Activated CD4-positive, CD25-positive, alpha-beta regulatory T cell treated with anti-CD3 and anti-CD28 coated beads, Interleukin-2, amount 50 U/mL, for 16 hours (primary cell): ENCODE measurements at regions not wholly inside any gene's neighbourhood (a gene's known extent, or its start where the extent isn't known, plus 50 kb on each side); places are given as distances from the start of the nearest gene placed in this dataset.

ENCODE experiments used
- DNase-seq: peaks from one replicate; pipeline ENCODE4 v3.0.0-alpha.2; 2020; ENCODE audit warnings: low read depth, low spot score

DNA sequence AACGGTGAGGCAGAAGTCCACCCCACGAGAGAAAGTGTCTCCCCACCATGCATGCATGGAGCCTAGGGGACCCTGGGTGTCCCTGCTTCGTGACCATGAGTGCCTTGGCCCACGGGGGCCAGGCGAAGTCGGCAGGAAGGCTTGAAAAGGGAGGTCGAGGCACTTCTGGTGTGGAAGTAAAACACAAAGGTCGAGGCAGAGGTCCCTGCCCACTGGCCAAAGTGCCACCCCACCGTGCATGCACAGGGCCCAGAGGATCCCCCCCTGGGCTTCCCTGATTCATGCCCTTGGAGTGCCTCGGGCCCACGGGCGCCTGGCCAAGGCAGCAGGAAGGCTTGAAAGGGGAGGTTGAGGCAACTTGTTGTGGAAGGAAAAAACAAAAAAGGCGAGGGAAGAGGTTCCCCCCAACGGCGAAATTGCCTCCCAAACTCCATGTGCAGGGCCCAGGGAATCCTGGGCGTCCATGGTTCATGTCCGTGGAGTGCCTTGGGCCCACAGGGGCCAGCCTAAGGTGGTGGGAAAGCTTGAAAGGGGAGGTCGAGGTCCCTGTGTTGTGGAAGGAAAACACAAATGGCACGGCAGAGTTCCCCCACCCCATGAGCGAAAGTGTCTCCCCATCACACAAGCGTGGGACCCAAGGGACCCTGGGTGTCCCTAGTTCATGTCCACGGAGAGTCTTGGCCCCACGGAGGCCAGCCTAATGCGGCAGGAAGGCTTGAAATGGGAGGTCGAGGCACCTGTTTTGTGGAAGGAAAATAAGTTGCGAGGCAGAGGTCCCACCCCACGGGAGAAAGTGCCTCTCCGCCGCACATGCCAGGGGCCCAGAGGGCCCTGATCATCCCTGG lies 372.1 kb downstream of the ALG10 start:
- no peak for DNase-seq

DNA sequence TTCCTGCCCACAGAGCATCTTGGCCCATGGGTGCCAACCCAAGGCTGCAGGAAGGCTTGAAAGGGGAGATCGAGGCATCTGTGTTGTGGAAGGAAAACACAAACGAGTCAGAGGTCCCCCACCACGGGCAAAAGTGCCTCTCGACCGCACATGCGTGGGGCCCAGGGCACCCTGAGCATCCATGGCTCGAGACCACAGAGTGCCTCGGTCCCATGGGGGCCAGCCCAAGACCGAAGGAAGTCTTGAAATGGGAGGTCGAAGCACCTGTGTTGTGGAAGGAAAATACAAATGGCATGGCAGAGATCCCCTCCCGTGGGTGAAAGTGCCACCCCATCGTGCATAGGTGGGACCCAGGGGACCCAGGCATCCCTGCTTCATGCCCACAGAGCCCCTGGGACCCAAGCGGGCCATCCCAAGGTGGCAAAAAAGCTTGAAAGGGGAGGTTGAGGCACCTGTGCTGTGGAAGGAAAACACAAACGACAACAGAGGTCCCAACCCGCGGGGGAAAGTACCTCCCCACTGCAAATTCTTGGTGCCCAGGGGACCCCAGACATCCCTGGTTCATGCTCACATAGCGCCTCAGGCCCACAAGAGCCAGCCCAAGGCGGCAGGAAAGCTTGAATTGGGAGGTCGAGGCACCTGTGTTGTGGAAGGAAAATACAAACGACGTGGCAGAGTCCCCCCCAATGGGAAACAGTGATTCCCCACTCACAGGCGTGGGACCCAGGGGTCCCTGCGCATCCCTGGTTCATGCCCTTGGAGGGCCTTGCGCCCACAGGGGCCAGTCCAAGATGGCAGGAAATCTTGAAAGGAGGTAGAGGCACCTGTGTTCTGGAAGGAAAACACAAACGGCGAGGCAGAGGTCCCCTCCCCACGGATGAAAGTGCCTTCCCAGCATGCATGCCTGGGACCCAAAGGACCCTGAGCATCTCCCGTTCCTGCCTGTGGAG lies 373.0 kb downstream of the ALG10 start:
- no peak for DNase-seq

DNA sequence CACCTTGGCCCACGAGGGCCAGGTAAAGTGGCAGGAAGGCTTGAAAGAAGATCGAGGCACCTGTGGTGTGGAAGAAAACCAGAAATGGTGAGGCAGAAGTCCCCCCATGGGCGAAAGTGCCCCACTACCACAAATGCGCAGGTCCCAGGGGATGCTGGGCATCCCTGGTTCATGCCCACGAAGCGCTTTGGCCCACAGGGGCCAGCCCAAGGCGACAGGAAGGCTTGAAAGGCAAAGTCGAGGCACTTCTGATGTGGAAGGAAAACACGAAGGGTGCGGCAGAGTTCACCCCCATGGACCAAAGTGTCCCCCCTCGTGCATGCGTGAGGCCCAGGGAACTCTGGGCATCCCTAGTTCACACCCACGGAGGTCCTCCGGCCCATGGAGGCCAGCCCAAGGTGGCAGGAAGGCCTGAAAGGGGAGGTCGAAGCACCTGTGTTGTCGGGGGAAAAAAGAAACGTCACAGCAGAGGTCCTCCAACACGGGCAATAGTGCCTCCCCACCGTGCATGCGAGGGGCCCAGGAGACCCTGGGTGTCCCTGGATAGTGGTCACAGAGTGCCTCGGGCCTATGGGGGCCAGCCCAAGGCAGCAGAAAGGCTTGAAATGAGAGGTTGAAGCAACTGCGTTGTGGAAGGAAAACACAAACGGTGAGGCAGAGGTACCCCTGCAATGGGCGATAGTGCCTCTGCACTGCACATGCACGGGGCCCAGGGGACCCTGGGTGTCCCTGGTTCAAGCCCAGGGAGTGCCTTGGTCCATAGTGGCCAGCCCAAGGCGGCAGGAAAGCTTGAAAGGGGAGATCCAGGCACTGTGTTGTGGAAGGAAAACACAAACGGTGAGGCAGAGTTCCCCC lies 373.9 kb downstream of the ALG10 start:
- no peak for DNase-seq

DNA sequence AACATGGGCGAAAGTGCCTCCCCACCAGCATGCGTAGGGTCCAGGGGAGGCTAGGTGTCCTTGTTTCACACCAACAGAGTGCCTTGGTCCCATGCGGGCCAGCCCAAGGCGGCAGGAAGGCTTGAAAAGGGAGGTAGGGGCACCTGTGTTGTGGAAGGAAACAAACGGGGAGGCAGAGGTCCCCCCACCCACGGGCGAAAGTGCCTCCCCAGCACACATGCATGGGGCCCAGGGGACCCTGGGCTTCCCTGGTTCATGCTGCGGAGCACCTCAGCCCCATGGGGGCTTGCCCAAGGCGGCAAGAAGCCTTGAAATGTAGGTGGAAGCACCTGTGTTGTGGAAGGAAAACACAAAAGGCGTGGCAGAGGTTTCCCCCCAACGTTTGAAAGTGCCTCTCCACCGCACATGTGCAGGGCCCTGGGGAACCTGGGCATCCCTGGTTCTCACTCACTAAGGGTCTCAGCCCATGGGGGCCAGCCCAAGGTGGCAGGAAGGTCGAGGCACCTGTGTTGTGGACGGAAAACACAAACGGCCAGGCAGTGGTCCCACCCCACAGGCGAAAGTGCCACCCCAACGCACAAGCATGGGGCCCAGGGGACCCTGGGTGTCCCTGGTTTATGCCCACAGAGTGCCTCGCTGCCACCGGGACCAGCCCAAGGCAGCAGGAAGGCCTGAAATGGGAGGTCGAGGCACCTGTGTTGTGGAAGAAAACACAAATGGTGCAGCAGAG lies 374.7 kb downstream of the ALG10 start:
- DNase-seq, result no peak

DNA sequence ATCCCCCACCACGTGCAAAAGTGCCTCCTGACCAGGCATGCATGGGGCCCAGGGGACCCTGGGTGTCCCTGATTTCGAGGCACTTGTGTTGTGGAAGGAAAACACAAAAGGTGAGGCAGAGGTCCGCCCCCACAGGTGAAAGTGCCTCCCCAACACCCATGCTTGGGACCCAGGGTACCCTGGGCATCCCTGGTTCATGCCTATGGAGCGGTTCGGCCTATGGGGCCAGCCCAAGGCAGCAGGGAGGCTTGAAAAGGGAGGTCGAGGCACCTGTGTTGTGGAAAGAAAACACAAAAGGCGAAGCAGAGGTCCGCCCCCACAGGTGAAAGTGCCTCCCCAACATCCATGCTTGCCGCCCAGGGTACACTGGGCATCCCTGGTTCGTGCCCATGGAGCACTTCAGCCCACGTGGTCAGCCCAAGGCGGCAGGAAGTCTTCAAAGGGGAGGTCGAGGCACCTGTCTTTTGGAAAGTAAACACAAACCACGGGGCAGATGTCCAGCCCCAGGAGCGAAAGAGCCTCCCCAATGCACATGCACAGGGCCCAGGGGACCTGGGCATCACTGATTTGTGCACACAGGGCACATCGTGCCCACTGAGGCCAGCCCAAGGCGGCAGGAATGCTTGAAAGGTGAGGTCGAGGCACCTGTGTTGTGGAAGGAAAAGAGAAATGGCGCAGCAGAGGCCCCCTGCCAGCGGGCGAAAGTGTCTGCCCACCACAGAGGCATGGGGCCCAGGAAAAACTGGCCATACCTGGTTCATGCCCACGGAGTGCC lies 375.5 kb downstream of the ALG10 start:
- no peak for DNase-seq

DNA sequence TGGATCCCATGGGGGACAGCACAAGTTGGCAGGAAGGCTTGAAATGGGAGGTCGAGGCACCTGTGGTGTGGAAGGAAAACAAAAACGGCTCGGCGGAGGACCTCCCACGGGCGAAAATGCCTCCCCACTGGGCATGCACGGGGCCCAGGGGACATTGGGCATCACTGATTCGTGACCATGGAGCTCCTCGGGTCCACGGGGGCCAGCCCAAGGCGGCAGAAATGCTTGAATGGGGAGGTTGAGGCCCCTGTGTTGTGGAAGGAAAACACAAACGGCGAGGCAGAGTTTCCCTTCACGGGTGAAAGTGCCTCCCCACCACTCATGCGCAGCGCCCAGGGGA lies 376.0 kb downstream of the ALG10 start:
- no peak for DNase-seq

DNA sequence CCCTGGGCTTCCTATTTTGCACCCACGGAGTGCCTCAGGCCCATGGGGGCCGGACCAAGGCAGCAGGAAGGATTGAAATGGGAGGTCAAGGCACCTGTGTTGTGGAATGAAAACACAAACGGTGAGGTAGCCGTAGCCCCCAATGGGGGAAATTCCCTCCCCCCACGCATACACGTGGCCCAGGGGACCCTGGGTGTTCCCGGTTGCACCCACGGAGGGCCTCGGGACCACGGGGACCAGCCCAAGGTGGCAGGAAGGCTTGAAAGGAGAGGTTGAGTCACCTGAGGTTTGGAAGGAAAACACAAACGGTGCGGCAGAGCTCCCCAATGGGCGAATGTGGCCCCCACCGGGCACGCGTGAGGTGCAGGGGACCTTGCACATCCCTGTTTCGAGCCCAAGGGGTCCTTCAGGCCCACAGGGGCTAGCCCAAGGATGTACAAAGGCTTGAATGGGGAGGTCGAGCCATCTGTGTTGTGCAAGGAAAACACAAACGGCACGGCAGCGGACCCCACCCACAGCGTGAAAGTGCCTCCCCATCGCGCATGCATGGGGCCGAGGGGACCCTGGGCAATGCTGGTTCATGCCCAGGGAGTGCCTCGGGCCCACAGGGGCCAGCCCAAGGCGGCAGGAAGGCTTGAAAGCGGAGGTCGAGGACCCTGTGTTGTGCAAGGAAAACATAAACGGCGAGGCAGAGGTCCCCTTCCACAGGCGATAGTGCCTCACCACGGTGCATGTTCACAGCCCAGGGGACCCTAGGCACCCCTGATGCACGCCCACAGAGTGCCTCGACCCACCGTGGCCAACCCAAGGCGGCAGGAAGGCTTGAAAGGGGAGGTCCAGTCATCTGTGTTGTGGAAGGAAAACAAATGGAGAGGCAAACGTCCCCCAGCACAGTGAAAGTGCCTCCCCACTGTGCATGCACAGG lies 376.7 kb downstream of the ALG10 start:
- DNase-seq, result no peak

DNA sequence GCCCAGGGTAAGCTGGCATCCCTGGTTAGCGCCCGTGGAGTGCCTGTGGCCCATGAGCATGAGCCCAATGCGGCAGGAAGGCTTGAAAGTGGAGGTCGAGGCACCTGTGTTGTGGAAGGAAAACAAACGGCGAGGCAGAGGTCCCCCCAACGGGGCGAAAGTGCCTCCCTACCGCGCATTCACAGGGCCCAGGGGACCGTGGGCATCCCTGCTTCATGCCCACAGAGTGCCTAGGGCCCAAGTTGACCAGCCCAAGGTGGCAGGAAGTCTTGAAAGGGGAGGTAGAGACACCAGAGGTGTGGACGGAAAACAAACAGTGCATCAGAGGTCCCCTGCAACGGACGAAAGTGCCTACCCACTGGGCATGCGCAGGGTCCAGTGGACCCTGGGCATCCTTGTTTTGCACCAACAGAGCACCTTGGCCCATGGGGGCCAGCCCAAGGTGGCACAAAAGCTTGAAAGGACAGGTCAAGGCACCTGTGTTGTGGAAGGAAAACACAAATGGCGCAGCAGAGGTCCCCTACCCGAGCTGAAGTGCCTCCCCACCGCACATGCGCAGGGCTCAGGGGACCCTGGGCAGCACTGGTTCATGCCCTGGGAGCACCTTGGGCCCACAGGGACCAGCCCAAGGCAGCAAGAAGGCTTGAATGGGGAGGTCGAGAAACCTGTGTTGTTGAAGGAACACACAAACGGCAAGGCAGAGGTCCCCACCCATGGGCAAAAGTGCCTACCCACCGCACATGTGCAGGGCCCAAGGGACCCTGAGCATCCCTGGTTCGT lies 377.5 kb downstream of the ALG10 start:
- DNase-seq, result no peak

DNA sequence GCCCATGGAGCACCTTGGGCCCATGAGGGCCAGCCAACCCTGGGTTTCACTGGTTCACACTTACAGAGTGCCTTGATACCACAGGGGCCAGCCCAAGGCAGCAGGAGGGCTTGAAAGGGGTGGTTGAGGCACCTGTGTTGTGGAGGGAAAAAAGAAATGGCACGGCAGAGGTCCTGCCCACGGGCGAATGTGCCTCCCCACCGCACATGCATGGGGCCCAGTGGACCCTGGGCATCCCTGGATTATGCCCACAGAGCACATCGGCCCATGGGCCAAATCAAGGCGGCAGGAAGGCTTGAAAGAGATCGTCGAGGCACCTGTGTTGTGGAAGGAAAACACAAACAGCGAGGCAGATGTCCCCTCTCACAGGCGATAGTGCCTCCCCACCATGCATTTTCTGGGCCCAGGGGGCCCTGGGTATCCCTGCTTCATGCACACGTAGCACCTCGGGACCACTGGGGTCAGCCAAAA lies 378.1 kb downstream of the ALG10 start:
- no peak for DNase-seq

DNA sequence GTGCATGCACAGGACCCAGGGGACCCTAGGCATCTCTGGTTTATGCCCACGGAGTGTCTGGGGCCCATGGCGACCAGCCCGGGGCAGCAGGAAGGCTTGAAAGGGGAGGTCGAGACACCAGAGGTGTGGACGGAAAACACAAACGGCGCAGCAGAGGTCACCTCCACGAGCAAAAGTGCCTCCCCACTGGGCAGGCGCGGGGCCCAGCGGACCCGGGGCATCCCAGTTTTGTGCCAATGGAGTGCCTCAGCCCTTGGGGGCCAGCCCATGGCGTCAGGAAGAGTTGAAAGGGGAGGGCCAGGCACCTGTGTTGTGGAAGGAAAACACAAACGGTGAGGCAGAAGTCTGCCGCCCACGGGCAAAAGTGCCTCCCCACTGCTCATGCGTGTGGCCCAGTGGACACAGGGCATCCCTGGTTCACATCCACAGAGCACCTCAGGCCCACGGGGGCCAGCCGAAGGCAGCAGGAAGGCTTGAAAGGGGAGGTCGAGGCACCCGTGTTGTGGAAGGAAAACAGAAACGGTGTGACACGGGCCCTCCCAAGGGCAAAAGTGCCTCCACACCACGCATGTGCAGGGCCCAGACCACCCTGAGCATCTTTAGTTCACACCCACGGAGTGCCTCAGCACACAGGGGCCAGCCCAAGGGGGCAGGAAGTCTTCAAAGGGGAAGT lies 378.8 kb downstream of the ALG10 start:
- DNase-seq, result no peak

DNA sequence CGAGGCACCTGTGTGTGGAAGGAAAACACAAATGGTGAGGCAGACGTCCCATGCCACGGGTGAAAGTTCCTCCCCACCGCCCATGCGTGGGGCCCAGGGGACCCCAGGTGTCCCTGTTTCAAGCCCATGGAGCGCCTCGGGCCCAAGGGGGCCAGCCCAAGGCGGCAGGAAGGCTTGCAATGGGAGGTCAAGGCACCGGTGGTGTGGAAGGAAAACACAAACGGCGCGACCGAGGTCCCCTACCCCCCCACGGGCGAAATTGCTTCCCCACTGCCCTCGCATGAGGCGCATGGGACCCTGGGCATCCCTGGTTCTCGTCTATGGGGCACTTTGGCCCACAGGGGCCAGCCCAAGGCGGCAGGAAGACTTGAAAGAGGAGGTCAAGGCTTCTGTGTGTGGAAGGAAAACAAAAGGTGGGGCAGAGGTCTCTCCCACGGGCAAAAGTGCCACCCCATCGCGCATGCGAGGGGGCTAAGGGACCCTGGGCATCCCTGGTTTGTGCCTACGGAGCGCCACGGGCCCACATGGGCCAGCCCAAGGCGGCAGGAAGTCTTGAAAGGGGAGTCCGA lies 379.4 kb downstream of the ALG10 start:
- no peak for DNase-seq

DNA sequence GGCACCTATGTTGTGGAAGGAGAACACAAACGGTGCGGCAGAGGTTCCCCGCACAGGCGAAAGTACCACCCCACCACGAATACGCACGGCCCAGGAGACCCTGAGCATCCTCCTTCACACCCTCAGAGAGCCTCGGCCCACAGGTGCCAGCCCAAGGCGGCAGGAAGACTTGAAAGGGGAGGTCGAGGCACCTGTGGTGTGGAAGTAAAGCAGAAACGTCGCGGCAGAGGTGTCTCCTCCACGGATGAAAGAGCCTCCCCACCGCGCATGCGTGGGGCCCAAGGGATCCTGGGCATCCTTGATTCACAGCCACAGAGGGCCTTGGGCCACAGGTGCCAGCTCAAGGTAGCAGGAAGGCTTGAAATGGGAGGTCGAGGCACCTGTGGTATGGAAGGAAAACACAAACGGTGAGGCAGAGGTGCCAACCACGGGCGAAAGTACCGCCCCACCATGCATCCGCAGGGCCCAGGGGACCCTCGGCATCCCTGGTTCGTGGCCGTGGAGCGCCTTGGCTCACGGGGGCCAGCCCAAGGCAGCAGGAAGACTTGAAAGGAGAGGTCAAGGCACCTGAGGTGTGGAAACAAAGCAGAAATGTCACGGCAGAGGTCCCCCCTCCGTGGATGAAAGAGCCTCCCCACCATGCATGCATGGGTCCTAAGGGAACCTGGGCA lies 380.1 kb downstream of the ALG10 start:
- no peak for DNase-seq

DNA sequence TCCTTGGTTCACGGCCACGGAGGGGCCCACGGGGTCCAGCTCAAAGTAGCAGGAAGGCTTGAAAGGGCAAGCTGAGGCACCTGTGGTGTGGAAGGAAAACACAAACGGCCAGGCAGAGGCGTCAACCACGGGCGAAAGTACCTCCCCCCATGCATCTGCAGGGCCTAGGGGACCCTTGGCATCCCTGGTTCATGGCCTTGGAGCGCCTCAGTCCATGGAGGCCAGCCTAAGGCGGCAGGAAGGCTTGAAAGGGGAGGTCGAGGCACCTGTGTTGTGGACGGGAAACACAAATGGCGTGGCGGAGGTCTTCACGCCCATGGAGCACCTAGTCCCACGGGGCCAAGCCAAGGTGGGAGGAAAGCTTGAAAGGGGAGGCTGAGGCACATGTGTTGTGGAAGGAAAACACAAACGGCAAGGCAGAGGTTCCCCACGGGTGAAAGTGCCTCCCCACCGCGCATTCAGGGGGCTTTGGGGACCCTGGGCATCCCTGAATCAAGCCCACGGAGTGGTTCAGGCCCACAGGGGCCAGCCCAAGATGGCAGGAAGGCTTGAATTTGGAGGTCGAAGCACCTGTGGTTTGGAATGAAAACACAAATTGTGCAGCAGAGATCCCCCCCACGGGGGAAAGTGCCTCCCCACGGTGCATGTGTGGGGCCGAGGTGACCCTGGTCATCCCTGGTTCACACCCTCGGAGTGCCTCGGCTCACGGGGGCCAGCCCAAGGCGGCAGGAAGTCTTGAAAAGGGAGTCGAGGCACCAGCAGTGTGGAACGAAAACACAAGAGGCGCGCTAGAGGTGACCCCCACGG lies 380.8 kb downstream of the ALG10 start:
- DNase-seq, result no peak

DNA sequence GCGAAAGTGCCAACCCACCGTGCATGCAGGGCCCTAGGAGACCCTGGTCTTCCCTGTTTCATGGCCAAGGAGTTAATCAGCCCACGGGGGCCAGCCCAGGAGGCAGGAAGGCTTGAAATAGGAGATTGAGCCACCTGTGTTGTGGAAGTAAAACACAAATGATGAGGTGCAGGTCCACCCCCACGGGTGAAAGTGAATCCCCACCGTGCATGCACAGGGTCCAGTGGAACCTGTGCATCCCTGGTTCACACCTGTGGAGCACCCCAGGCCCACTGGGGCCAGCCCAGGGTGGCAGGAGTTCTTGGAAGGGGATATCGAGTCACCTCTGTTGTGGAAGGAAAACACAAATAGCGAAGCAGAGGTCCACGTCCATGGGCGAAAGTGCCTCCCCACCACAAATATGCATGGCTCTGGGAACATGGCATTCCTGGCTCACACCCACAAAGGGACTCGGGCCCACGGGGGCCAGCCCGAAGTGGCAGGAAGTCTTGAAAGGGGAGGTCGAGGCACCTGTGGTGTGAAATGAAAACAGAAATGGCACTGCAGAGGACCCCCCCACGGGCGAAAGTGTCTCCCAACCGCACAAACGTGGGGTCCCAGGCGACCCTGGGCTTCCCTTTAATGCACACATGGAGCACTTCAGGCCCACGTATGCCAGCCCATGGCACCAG lies 381.5 kb downstream of the ALG10 start:
- no peak for DNase-seq
